ENCODE measurements at regions not wholly inside any gene's neighbourhood (a gene's known extent, or its start where the extent isn't known, plus 50 kb on each side); places are given as distances from the start of the nearest gene placed in this dataset.

- TF ChIP-seq, protein P1, sequence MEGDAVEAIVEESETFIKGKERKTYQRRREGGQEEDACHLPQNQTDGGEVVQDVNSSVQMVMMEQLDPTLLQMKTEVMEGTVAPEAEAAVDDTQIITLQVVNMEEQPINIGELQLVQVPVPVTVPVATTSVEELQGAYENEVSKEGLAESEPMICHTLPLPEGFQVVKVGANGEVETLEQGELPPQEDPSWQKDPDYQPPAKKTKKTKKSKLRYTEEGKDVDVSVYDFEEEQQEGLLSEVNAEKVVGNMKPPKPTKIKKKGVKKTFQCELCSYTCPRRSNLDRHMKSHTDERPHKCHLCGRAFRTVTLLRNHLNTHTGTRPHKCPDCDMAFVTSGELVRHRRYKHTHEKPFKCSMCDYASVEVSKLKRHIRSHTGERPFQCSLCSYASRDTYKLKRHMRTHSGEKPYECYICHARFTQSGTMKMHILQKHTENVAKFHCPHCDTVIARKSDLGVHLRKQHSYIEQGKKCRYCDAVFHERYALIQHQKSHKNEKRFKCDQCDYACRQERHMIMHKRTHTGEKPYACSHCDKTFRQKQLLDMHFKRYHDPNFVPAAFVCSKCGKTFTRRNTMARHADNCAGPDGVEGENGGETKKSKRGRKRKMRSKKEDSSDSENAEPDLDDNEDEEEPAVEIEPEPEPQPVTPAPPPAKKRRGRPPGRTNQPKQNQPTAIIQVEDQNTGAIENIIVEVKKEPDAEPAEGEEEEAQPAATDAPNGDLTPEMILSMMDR (IDR thresholded peaks at IDR 0.05): no peak
- no peak for TF ChIP-seq POLR2A (IDR thresholded peaks at IDR 0.05)
Measured at GRCh38 chr16:49011901-49012300, 269.7 kb downstream of the CBLN1 start.

All from suprapubic skin (tissue), 3 donors.